GM21423 (cell line): ENCODE measurements at regions not wholly inside any gene's neighbourhood (a gene's known extent, or its start where the extent isn't known, plus 50 kb on each side); places are given as distances from the start of the nearest gene placed in this dataset.

ENCODE experiments used
- ATAC-seq: cut with Tn5 transposase; IDR thresholded peaks from one replicate; pipeline ENCODE4 v1.9.1; 2021; ENCODE audit warnings: mild to moderate bottlenecking, moderate library complexity; ENCODE audit not compliant: unreplicated experiment

DNA sequence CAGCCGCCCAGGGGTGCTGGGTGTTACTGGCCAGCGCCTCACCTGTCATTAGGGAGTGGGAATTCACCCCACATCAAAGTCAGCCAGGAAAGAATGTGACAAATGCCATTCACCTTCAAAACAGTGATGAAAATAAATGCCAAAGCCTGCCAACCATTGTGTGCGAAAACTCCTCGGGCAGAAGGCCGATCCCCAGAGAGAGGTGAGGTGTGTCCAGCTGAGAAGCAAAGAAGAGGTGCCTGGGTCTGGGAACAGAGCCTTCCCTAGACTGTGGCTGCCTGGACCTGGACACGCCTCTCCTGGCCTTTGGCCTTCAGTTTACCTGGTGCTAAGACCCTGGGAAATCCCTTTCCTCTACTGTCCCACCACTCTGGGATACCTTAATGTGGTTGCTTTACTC lies 142.7 kb downstream of the CYP26B1 start:
- no peak for ATAC-seq

DNA sequence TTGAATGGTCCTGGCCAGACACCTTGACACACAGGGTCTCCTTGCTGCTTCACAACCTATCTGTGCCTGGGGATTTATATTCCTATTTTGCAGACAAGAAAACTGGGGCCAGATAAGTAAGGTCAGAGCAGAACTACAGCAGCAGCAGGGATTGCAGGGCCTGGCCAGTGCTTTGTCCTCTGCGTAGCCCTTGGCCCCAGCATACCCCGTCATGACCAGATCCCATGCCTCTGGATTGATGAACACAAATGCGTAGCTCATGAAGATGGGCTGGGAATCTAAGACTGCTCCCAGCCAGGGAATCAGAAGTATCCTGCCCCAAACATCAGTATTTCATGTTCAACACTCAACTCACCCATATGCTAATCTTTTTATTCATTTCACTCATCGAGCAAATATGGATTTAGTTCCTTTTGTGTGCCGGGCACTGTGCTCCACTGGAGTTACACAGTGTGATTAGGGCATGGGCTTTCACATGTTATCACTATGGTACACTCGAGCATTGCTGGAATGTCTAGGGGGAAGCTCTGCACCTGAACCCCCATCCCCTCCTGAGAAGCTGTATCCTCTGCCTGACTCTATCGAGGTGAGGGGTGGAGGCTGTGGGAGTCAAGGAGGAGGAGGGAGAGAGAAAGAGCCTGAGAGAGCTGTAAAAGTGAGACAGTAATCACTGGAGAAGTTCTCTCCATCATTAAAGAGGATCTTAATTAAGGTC lies 143.3 kb downstream of the CYP26B1 start:
- no peak for ATAC-seq

DNA sequence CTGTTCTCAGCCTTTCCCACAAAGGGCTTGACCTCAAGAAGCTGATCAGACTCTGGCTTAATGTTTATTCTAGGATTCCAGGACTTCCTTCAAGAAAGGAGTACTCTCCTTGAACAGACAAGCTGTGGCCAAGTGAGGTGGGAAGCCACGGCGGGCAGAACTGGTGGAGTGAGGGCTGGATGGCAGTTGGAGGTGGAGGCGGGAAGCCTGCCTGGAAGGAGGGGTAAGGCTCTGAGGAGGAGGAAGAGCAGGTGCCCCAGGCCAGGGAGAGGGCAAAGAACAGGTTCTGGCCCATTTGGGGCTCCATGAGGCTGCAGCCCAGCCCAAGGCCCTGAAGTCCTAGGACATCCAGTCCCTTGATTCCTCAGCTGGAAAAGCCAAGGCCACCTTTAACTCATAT lies 143.9 kb downstream of the CYP26B1 start:
- ATAC-seq: no peak

DNA sequence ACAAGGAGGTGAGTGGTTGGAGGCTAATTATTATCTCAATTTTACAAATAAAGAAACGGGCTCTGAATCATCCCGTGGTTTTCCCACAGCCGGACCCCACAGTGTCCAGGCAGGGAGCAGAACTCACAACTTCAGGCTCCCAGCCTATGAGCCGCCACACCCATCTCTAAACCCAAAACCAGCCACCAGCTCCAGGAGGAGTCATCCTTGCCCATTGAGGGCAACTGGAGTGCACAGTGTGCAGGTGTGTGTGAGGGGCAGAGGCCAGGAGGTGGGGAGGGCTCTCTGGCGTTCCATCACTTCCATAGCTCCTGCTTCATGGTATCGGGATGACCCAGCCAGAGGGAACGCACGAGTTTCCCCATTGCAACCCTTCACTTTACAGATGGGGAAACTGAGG lies 144.5 kb downstream of the CYP26B1 start:
- no peak for ATAC-seq

DNA sequence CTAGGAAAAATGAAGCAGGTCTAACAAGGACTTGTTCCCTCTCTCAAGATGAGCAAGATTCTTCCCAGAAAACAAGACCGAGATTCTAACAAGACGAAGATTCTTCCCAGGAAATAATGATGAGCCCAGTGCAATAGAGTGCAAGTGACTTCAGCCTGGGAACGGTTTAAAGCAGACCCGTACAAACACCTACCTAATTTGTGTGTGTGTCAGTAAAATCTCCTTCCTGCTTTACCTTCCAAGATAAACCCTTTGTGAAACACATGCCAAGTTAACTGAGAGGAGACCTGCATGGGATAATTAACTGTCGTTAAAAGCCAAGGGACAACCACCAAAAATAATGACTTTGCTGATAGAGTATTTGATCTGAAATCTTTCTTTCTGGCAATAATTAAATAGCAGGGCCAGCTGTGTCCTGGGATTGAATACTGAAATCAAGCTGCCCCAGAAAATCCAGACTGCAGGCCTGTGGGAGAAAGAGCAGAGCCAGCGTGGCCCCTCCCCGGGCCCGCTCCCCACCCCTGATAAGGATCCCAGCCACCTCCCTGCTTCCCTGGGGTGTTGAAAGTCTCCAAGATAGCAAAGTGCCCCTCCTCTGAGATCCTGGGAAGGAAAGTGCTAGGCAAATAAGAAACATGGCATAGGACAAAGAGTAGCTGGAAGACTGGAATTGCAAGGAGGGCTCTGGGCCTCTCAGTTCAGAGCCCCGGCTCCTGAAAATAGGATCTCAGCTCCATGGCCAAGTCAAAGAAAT lies 145.5 kb downstream of the CYP26B1 start:
- ATAC-seq: no peak

DNA sequence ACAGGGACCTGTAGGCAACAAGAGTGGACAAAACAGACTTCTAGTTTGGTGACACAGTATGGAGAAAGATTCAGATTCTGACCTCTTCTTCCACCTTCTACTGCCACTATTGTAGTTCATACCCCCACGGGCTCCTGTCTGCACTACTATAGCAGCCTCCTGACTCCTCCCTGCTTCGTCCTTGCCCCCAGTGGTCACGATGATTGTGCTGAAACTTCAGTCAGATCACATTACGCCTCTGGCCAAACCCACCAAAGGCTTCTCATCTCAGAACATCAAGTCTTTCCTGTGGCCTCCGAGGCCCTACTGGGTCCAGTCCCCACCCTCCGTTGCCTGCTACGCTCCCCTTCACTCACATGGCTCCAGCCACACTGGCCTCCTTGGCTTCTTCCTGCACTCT lies 147.6 kb downstream of the CYP26B1 start:
- no peak for ATAC-seq

DNA sequence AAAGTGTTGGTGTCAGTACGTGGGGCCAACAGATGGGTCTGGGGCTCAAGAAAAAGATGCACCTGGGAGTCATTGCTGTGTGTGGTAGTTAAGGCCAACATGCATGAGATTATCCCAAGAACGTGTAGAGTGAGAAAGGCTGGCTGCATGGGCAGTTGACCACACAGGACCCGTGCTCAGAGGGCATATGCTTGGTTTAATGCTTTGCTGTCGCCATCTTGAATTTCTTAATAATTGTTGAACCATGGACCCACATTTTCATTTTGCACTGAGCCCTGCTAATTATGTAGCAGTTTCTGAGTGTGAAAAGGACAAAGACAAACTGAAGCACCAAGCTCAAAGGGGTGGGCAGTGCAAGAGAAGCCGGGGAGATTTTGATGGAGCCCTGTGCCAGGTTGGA lies 148.1 kb downstream of the CYP26B1 start:
- ATAC-seq: no peak

DNA sequence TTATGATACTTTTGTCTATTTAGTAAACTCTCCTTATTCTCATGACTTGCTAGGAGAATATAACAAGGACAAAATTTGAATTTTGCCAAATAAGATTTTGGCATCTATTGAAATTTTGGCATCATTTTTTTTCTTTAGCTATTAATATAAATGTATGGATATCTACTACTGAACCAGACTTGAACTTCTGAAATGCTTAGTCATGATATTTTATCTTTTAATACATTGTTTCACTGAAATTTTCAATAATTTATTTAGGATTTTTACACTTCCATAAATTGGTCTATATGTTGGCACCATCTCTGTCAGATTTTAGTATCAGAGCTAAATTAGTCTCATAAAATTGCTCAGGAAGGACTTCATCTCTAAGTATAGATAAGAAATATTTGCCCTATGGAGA lies 149.8 kb downstream of the CYP26B1 start:
- no peak for ATAC-seq

DNA sequence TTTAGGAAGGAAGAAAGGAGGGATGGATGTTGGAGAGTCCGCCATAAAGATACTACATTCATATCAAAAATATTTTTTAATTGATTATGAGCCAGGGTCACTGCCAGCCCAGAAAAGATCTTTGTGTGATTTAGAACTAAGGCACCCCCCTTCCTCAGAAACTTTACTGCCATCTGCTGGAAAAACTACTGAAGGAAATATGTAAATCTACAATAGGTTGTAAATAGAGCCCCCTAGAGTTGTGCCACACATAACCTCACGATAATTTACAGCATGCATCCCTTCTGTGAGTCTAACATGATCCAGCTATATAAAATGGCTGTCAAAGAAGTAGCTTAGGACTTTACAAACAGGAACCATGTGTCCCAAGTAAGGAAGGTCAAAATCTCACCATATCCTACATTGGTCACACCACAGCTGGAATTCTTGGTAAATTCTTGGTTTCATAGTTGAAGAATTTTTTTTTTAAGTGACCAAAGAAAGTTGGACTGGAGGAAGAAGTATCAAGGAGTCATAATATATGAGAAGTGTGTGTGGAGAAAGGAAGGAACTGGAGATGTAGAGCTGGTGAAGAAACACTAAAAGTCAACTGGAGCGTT lies 152.5 kb downstream of the CYP26B1 start:
- no peak for ATAC-seq

DNA sequence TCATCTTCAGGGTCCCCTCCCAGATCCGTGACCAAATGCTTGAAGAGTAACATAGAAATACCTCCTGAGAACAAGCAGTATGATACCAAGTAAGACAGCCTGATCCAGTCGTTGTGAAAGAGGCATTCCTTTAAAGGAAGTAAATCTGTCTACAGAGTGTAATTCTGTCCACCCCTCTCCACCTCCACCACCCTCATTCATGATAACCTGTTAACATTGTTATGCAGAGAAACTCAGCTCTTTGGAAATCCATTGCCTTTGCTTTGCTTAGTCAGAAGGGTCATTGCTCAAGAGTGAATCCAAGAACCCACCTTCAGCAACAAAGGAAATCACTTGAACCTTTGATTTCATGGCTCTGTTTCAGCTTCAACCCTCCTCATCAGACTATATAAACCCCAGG lies 155.6 kb downstream of the CYP26B1 start:
- ATAC-seq: no peak

DNA sequence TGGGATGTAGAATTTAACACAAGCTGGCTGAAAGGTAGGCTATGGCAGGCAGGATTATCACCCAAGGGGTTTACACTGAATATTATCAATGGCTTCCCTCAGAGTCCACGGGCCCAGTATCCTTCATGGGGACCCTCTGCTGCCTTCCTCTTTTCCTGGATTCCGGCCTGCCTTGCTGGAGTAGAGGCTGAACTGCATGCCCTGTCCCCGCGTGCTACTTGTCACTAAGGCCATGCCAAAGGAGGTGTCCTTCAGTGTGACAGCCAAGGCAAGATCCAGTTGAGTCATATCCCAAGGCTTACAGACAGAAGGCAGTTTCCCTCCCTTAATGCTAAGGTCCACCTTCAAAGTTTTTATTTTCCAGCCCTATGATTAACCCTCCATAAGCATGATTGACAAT lies 156.3 kb downstream of the CYP26B1 start:
- ATAC-seq: no peak

DNA sequence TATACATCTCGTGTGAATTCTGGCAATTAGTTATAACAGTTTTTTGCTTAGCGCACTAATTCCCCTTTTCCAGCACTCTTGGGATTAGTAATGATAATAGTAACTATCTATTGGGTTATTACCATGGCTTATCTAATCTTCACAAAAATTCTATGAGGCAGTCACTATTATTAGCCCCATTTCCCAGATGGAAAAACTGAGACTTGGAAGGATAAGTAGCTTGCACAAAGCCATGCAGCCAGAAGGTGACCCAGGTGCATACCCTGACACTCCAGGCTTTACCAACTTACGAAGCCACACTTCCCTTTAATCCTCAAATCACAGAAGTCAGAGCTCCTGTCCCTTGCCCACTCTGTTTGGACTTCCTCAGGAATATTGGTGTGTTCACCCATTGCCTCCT lies 156.8 kb downstream of the CYP26B1 start:
- no peak for ATAC-seq

DNA sequence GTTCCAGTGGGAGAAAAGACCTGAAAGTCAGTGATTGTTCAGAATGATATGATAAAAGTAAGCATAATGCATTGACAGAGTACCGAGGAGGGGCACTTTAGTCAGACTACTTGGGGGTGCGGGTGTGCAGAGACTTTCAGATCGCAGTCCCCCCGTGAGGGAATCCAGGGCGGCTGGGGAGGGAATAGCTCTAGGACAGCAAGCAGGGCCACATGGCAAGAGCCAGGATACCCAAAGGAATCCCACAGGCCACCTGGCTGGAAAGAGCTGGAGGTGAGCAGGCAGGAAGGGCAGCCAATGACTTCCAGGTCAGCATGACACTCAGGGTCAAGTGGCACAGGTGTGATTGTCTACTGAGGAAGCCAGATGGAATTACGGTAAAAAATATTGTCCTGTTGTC lies 157.5 kb downstream of the CYP26B1 start:
- ATAC-seq: no peak

DNA sequence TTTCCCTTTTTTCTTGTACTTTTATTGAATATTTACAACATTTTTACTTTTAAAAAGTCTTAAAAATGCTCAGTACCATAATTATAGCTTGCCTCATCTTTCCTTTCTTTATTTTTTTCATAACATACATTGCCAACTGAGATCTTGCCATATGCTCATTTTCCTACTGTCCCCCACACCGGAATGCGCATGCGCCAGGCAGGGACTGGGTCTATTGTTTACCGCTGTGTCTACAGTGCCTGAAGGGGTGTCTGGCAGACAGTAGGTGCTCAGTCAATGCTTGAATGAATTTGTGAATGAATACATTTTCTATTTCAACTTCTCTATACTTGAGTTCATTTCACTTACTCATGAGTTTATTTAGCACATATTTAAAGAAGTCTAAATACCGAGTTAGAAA lies 158.0 kb downstream of the CYP26B1 start:
- ATAC-seq: no peak

DNA sequence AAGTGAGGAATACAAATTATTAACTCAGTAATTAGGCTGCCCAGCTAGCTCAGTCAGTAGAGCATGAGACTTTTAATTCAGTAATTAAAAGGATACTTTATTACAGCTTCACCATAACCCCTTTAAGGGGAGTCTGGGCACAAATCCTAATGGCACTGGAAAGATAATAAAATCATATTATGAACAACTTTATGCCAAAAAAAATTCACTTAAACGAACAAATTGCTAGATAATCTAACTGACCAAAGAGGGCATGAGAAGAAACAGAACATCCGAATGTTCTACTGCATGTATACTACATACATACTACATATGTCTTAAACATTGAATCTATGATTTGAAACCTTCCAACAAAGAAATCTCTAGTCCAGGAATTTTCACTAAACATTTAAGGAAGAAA lies 159.5 kb downstream of the CYP26B1 start:
- no peak for ATAC-seq

DNA sequence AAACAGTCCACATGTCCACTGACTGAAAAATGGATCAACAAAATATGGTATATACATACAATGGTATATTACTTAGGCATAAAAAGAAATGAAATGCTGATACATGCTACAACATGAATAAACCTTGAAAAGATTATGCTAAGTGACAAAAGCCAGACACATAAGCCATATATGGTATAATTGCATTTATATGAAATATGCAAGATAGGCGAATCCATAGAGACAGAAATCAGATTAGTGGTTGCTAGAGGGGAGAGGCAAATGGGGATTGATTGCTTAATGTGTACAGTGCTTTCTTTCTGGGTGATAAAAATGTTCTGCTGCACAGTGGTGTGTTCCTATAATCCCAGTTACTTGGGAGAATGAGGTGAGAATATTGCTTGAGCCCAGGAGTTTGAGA lies 171.0 kb downstream of the CYP26B1 start:
- no peak for ATAC-seq

DNA sequence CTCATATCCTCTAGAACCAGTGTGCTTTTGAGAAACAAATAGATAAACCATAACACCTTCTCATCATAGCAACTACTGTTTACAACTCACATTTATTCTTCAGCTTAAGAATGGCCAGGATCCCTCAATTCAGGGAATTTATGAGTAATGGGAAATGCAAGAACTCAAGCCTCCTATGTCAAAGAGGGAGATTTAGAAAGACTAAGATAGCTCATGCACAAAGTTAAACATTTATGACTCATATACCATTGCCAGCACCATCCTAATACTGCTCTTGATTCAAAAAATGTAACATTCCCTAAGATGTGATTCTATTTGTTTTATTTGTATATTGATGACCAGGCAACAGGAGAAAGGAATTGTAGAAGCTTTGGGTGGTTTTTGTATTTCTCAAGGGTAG lies 172.8 kb downstream of the CYP26B1 start:
- ATAC-seq: no peak

DNA sequence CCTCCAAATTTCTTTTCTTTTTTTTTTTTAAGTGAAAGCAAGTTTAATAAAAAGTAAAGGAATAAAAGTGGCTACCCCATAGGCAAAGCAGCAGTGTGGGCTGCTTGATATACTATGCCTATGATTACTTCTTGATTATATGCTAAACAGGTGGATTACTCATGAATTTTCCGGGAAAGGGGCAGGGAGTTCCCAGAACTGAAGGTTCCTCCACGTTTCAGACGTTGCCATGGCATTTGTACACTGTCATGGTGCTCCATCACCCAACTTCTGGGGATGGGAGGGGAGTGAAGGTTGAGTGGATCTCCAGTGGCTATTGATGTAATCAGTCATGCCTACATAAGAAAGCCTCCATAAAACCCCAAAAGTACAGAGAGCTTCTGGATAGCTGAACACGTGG lies 176.2 kb downstream of the CYP26B1 start:
- ATAC-seq: no peak

DNA sequence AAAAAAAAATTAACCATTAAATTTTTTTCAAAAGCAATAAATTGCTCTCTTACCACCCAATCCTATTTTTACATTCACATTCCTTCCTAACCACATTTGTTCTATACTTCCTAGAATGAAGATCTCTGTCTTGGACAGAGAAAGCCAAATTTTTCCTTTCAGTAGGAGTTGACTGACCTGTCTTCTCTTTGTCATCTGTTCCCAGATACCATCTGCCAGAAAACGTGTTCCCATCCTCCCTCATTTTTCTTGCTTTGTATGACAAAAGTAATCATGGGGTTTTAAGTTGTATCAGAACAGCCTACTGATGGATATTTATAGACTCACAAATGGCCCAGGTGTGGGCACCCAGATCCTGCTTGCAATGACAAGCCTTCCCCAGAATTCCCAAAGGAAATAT lies 182.1 kb downstream of the CYP26B1 start:
- ATAC-seq: no peak

DNA sequence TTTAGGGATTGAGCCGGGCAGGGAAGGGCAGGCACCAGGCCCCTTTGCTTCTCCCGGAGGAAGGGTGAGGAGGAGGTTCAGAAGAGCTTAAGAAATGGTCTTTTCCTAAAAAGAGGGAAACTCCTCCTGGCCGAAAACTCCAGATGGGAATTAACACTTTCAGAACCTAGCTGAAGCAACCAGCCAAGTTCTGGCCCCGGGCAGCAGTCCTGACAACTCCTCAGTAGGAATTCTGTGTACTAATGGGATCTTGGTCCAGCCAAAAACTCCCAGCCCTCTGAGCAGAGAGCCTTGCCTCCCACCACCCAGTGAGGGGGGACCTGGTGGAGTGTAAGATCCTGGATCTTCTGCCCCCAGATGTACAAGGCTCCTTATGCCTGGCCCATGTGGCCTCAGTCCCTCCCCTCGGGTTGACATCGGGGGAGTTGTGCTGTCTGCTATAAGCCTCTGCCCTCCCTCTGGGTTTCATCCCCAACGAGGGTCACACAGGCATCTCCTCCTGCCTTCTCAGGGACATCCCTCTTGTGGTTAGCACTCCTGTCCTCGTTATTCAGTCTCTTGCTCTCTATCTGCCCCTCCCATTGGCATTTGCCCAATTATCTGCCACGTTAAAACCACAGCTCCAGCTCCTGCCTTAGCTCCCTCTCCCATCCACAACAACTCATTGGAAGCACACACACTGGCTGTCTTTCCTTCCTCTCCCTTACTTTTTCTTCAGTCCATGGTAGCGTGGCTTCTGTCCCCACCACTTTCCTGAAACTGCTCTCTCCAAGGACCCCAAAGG lies 184.6 kb downstream of the CYP26B1 start:
- no peak for ATAC-seq

DNA sequence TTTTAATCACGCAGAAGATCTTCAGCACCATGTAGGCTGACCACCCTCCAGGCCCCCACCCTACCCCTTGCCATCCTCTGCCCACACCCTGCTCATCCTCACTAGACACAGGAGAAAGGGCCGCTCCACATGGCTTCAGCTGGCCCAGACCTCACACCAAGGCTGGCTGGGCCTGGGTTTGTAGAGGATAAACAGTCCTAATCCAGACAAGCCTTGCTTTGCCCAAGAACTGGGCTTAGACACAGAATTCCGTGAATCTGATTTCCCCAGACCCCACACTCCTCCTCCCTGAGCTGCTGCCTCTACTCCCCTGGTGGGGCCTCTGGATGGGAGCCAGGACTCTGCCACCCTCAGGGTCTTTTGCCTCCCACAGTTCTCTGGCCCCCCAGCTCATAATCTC lies 185.3 kb downstream of the CYP26B1 start:
- no peak for ATAC-seq
